PC-3 (cell line): ENCODE measurements at regions not wholly inside any gene's neighbourhood (a gene's known extent, or its start where the extent isn't known, plus 50 kb on each side); places are given as distances from the start of the nearest gene placed in this dataset.

Source experiments
- ATAC-seq: fragments of 200-7000 bp; cut with Tn5 transposase; 2 replicates; pipeline ENCODE4 v1.9.1; 2020; ENCODE audit warnings: mild to moderate bottlenecking, moderate library complexity
- BruUV-seq: library from RNA; stranded (reverse); fragments of 400-500 nt; replicated peaks from 2 replicates; lab custom pipeline; 2021; lab: Mats Ljungman, UMichigan
- CTCF ChIA-PET: fragments of 300-600 bp; sonication (Branson Sonifier 250); formaldehyde crosslinking; loops from one replicate; lab custom pipeline; 2022; ENCODE audit warnings: antibody characterized with exemption; lab: Charles Lee
- POLR2A ChIA-PET: fragments of 300-600 bp; sonication (Branson Sonifier 250); formaldehyde crosslinking; loops from one replicate; lab custom pipeline; 2022; ENCODE audit warnings: antibody characterized with exemption; ENCODE audit not compliant: unreplicated experiment; lab: Charles Lee
- DNase-seq: peaks from one replicate; pipeline ENCODE4 v3.0.0-alpha.2; 2015
- H2AFZ ChIP-seq: fragments of 300-600 bp; sonication (generic); 2 replicates; pipeline ENCODE4 v1.6.0; 2016; ENCODE audit warnings: antibody characterized with exemption, low read length
- H3F3A ChIP-seq: fragments of 300-600 bp; sonication (generic); one replicate; pipeline ENCODE4 v1.6.0; 2017; ENCODE audit warnings: antibody characterized with exemption, low read length, control low read depth, mild to moderate bottlenecking; ENCODE audit not compliant: unreplicated experiment
- H3K27ac ChIP-seq: fragments of 300-600 bp; sonication (generic); 2 replicates; pipeline ENCODE4 v1.5.1; 2016; ENCODE audit warnings: mild to moderate bottlenecking, low read length
- H3K27me3 ChIP-seq: fragments of 300-600 bp; sonication (generic); 2 replicates; pipeline ENCODE4 v1.6.1; 2016; ENCODE audit warnings: low read length, mixed read lengths
- H3K36me3 ChIP-seq: fragments of 300-600 bp; sonication (generic); 2 replicates; pipeline ENCODE4 v1.6.1; 2016; ENCODE audit warnings: low read depth, mixed run types, low read length, mixed read lengths
- H3K4me1 ChIP-seq: fragments of 300-600 bp; sonication (generic); 2 replicates; pipeline ENCODE4 v1.5.1; 2016; ENCODE audit warnings: low read length; ENCODE audit not compliant: insufficient read depth
- H3K4me2 ChIP-seq: fragments of 300-600 bp; sonication (generic); 2 replicates; pipeline ENCODE4 v1.6.0; 2016; ENCODE audit warnings: low read length
- H3K4me3 ChIP-seq: fragments of 300-600 bp; sonication (generic); 2 replicates; pipeline ENCODE4 v1.5.1; 2016; ENCODE audit warnings: mild to moderate bottlenecking, low read length, mixed read lengths
- H3K79me2 ChIP-seq: fragments of 300-600 bp; sonication (generic); 2 replicates; pipeline ENCODE4 v1.6.1; 2017; ENCODE audit warnings: low read length, mixed read lengths
- H3K9ac ChIP-seq: fragments of 300-600 bp; sonication (generic); 2 replicates; pipeline ENCODE4 v1.6.0; 2016; ENCODE audit warnings: mild to moderate bottlenecking, low read length
- H3K9me2 ChIP-seq: fragments of 300-600 bp; sonication (generic); replicated peaks from 2 replicates; pipeline ENCODE4 v1.6.1; 2016; ENCODE audit warnings: mixed run types, low read length, mixed read lengths
- H3K9me3 ChIP-seq: fragments of 300-600 bp; sonication (generic); 2 replicates; pipeline ENCODE4 v1.6.1; 2016; ENCODE audit warnings: low read length, mixed read lengths
- H4K20me1 ChIP-seq: fragments of 300-600 bp; sonication (generic); 2 replicates; pipeline ENCODE4 v1.6.1; 2016; ENCODE audit warnings: low read length, mixed read lengths
- EZH2 ChIP-seq: fragments of 300-600 bp; sonication (generic); IDR thresholded peaks from one replicate; pipeline ENCODE4 v1.6.1; 2017; ENCODE audit warnings: antibody characterized with exemption, mild to moderate bottlenecking, low read length; ENCODE audit not compliant: unreplicated experiment
- EZH2phosphoT487 ChIP-seq: fragments of 300-600 bp; sonication (generic); IDR thresholded peaks from 2 replicates; pipeline ENCODE4 v1.6.1; 2018; ENCODE audit warnings: mild to moderate bottlenecking, antibody characterized with exemption, low read length, borderline replicate concordance
- intact Hi-C: fragments of 100-400 bp; cut with micrococcal nuclease; formaldehyde crosslinking; loops from 2 replicates; pipeline ENCODE4 v1.9.0; 2023
- TF ChIP-seq, protein P1 (sequence below): fragments of 300-600 bp; sonication (generic); conservative IDR thresholded peaks from 2 replicates; pipeline ENCODE4 v1.5.1; 2017; ENCODE audit warnings: antibody characterized with exemption, low read depth, mild to moderate bottlenecking, low read length

DNA sequence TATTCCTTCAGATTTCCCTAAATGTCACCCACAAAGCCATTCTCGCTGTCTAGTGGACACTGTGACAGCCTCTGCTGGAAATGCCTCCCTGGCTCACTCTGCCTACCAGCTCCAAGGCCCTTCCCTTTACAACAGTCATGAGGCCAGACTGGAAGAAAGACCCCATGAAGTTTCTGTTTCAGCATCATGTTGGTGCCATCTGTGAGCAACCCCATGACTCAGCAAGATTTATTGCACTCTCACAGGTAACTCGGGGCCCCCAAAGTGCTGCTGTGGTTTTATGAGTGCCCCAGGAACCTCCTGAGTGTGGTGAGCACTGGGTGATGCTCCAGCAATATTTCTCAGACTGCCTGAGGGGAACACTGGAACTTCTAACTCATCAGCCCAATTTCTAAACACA, 218.6 kb downstream of the ZNF33B start:
- Histone ChIP-seq H3K27me3 (peaks cover 29% of the 10 kb centered on the region), H3K36me3 (no peaks in the 10 kb centered on the region), H3F3A (no peaks in the 10 kb centered on the region), H2AFZ (no peak overlapping the region), H3K4me2 (no peak overlapping the region), H3K4me1 (no peaks in the 10 kb centered on the region), H3K9me2 (no peaks in the 10 kb centered on the region), H3K79me2 (no peaks in the 10 kb centered on the region), H3K9ac (no peak overlapping the region), H4K20me1 (no peaks in the 10 kb centered on the region), H3K27ac (no peak overlapping the region), H3K4me3 (no peak overlapping the region), H3K9me3 (no peaks in the 10 kb centered on the region)
- CTCF ChIA-PET = no interaction called here
- no peak for DNase-seq
- TF ChIP-seq EZH2phosphoT487 = no peak
- TF ChIP-seq, protein P1, sequence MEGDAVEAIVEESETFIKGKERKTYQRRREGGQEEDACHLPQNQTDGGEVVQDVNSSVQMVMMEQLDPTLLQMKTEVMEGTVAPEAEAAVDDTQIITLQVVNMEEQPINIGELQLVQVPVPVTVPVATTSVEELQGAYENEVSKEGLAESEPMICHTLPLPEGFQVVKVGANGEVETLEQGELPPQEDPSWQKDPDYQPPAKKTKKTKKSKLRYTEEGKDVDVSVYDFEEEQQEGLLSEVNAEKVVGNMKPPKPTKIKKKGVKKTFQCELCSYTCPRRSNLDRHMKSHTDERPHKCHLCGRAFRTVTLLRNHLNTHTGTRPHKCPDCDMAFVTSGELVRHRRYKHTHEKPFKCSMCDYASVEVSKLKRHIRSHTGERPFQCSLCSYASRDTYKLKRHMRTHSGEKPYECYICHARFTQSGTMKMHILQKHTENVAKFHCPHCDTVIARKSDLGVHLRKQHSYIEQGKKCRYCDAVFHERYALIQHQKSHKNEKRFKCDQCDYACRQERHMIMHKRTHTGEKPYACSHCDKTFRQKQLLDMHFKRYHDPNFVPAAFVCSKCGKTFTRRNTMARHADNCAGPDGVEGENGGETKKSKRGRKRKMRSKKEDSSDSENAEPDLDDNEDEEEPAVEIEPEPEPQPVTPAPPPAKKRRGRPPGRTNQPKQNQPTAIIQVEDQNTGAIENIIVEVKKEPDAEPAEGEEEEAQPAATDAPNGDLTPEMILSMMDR = no peak
- no TSS peak for BruUV-seq
- intact Hi-C loops = loop anchor here (10.0 kb wide), 1 partner anchor 55 kb away; no protein-coding TSS in a partner anchor
- POLR2A ChIA-PET = no interaction called here
- no peak for ATAC-seq

DNA sequence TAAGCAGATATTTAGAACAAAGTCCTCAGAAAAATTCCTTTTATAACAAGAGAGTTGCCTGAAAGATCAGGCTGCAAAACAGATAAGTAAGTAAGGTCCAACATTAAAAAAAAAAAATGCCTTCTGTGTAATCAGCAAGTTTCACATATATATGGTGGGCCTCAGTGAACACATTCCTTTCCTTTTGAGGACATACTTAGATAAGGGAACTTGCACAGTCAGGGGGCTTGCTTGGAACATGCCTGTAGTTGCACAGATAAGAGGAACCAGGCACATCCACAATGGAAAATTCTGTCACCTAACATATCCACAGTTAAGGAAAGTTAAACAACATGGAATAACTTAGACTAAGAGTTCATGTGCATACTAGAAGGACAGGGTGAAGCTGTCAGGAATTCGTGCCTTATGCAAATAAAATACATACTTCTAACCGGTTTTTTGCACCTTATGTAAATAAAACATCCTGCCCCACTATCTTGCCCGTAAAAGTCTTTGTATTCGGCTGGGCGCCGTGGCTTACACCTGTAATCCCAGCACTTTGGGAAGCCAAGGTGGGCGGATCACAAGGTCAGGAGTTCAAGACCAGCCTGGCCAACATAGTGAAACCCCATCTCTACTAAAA, 257.3 kb downstream of the ZNF33B start:
- Histone ChIP-seq H3K27me3 (no peaks in the 10 kb centered on the region), H3K9me3 (0 out of 2 replicates have a peak, but pooled peaks cover 9% of the 10 kb centered on the region), H3K4me1 (no peaks in the 10 kb centered on the region), H2AFZ (no peak overlapping the region), H3K9ac (no peak overlapping the region), H3K36me3 (no peaks in the 10 kb centered on the region), H3K4me3 (no peak overlapping the region), H3K79me2 (no peaks in the 10 kb centered on the region), H3K27ac (no peak overlapping the region), H4K20me1 (no peaks in the 10 kb centered on the region), H3K9me2 (no peaks in the 10 kb centered on the region), H3K4me2 (no peak overlapping the region), H3F3A (no peaks in the 10 kb centered on the region)
- CTCF ChIA-PET = no interaction called here
- no TSS peak for BruUV-seq
- POLR2A ChIA-PET = no interaction called here
- intact Hi-C loops = no loop called here
- no peak for DNase-seq
- ATAC-seq = no peak
- TF ChIP-seq EZH2 (no peak), EZH2phosphoT487 (no peak)
- TF ChIP-seq, protein P1 = no peak

DNA sequence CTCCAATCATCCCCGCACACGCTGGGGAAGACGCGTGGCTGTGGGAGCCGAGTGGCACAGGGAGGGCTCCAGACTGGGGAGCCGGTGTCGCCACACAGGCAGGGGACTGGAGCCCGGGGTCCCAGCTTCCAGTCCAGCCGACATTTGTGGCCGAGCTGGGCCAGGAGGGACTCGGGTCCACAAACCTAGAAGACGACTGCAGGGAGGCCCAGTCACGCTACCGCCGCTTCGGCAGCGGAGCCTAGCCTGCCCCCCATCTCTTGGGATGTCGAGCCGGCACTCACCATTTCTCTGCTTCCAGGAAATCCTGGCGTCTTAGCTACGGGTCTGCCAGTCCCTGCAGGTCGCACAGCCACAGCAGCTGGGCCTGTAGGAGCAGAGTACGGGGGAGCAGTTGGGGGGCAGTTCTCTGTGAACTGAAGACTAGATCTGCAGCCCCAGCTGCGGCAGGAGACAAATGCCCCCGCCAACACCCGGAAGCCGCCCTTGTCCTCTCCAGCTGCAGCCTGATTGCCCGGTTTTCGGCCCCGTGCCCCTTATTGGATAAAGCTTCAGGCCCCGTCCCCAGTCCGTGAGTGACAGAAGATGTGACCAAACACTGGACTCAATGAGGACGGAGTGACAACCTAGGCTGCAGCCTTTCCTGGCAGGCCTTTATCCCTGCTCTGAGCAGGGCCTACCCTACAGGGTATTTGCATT, 270.7 kb downstream of the ZNF33B start:
- Histone ChIP-seq H3K9ac (peak overlapping the region; percentile 59), H3K4me2 (peak overlapping the region; percentile 85), H3K27me3 (no peaks in the 10 kb centered on the region), H3K9me2 (no peaks in the 10 kb centered on the region), H3K27ac (no peak overlapping the region), H3K4me1 (no peaks in the 10 kb centered on the region), H3K79me2 (peaks cover 43% of the 10 kb centered on the region), H3F3A (no peaks in the 10 kb centered on the region), H3K36me3 (peaks cover 37% of the 10 kb centered on the region), H2AFZ (peak overlapping the region; percentile 89), H3K4me3 (peak overlapping the region; percentile 84), H4K20me1 (no peaks in the 10 kb centered on the region), H3K9me3 (peaks cover 34% of the 10 kb centered on the region)
- intact Hi-C loops = loop anchor here (2.0 to 10.0 kb wide), 2 partner anchors 57 to 185 kb away; no protein-coding TSS in a partner anchor
- CTCF ChIA-PET = no interaction called here
- TF ChIP-seq, protein P1 = no peak
- no peak for TF ChIP-seq EZH2phosphoT487
- TF ChIP-seq EZH2 = no peak
- BruUV-seq = TSS peak; percentile 43
- POLR2A ChIA-PET = no interaction called here
- peak; percentile 98 for DNase-seq
- ATAC-seq = peak; percentile 100
